ENCODE measurements at regions not wholly inside any gene's neighbourhood (a gene's known extent, or its start where the extent isn't known, plus 50 kb on each side); places are given as distances from the start of the nearest gene placed in this dataset.

DNA sequence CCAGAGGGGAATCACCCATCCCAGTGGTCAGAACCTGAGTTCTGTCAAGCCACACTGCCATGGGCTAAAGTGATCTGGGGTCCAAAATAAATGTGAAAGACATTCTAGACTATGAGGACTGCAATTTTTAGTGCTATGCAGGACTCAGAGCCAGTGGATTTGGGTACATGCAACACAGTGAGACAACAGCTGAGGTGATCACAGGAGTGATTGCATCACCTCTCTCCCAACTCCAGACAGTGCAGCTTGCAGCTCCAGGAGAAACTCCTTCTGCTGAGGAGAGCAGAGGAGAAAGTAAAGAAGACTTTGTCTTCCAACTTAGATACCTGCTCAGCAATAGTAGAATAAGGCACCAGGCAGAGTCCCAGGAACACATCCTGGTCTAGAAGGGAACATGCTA lies 682.0 kb upstream of the POT1 start:
- TF ChIP-seq, protein P1, sequence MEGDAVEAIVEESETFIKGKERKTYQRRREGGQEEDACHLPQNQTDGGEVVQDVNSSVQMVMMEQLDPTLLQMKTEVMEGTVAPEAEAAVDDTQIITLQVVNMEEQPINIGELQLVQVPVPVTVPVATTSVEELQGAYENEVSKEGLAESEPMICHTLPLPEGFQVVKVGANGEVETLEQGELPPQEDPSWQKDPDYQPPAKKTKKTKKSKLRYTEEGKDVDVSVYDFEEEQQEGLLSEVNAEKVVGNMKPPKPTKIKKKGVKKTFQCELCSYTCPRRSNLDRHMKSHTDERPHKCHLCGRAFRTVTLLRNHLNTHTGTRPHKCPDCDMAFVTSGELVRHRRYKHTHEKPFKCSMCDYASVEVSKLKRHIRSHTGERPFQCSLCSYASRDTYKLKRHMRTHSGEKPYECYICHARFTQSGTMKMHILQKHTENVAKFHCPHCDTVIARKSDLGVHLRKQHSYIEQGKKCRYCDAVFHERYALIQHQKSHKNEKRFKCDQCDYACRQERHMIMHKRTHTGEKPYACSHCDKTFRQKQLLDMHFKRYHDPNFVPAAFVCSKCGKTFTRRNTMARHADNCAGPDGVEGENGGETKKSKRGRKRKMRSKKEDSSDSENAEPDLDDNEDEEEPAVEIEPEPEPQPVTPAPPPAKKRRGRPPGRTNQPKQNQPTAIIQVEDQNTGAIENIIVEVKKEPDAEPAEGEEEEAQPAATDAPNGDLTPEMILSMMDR (IDR thresholded peaks at IDR 0.05): no peak
- no peak for TF ChIP-seq POLR2AphosphoS5 (IDR thresholded peaks at IDR 0.05)
